ENCODE measurements at regions not wholly inside any gene's neighbourhood (a gene's known extent, or its start where the extent isn't known, plus 50 kb on each side); places are given as distances from the start of the nearest gene placed in this dataset.

DNA sequence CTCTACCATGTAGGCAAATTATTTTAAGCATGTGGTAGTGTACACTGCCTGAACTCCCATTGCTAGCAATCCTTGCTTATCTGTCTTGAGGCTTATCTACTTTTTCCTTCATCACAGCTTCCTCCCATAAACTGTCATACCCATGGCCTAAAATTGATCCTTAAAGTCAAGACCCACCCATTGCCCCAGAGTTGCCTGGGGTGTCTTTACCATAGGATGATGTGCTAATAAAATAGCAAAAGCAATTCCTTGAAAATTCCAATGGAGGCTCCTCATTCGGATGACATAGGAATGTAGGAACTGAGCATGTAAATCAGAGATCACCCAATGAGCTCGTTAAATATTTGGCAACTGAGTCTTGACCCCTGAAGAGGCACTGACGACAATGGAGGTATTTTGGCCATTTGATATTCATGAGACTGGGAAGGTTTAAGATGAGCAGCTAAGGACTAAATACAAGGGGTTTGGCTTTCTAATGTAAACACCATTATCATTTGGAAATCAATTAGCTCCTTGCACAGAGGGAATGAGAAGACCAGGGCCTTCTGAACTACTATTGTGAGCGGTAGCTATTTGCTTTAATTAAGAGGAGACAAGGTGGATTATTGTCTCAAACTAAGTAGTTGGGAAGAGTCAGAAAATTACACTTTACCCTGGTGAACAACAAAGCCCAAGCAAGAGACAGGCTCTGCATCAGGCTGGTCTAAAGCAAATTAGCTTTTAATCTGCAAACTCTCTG is 234.9 kb downstream of the GATA3 start:
- Mint-ChIP-seq H3K4me1 (no peaks in the 10 kb centered on the region), H3K27ac (no peak overlapping the region), H3K36me3 (no peaks in the 10 kb centered on the region), H3K4me3 (no peak overlapping the region), H3K9me3 (no peaks in the 10 kb centered on the region), H3K27me3 (peaks cover 17% of the 10 kb centered on the region)
- CTCF ChIA-PET = interaction anchor here (1.7 kb wide), 1 partner anchor 10 kb away, joined by 5 read pairs; no protein-coding TSS in a partner anchor
- no peak for DNase-seq

DNA sequence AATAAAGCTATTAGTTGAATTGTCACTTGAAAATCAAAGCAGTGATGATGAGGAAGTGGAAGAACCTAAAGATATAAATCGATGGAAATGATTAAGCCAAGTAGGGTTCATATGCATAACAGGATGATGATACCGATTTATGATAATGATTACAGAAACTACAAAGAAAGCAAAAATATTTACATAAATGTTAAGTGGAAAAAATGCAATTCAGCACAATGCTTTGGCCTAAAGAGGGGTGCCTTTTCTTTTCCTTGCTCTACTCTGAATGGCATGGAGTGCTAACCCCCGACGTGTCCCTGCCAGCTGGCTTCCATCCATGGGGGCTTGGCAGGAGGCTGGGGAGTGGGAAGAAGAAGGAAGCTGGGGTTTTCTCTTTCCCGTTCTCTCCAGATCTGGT is 240.3 kb downstream of the GATA3 start:
- CTCF ChIA-PET = no interaction called here

DNA sequence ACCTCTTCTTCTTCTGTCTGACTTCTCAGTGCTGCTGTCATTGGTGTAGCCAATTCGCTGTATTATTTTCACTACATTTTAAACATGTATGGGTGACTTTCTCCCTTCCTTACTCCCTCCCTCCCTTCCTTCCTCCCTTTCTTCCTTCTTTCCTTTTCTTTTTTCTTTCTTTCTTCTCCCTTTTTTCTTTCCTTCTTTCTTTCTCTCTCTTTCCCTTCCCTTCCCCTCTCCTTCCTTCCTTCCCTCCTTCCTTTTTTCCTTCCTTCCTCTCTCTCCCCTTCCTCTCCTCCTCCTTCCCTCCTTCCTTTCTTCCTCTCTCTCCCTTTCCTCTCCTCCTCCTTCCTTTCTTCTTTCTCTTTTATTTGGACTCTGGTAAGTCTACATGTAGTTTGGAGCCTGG is 240.8 kb downstream of the GATA3 start:
- Mint-ChIP-seq H3K36me3 (no peaks in the 10 kb centered on the region), H3K4me3 (no peak overlapping the region), H3K27ac (no peak overlapping the region), H3K4me1 (no peaks in the 10 kb centered on the region), H3K27me3 (peaks cover 53% of the 10 kb centered on the region), H3K9me3 (no peaks in the 10 kb centered on the region)
- no peak for DNase-seq
- CTCF ChIA-PET = no interaction called here

More for the DNA sequence above, 240.3 kb downstream of the GATA3 start:
- no peak overlapping the region for H3K4me3 Mint-ChIP-seq
- H3K27me3 Mint-ChIP-seq = peaks cover 55% of the 10 kb centered on the region
- no peak for DNase-seq
- no peaks in the 10 kb centered on the region for H3K4me1 Mint-ChIP-seq
- no peaks in the 10 kb centered on the region for H3K9me3 Mint-ChIP-seq
- no peak overlapping the region for H3K27ac Mint-ChIP-seq
- no peaks in the 10 kb centered on the region for H3K36me3 Mint-ChIP-seq

DNA sequence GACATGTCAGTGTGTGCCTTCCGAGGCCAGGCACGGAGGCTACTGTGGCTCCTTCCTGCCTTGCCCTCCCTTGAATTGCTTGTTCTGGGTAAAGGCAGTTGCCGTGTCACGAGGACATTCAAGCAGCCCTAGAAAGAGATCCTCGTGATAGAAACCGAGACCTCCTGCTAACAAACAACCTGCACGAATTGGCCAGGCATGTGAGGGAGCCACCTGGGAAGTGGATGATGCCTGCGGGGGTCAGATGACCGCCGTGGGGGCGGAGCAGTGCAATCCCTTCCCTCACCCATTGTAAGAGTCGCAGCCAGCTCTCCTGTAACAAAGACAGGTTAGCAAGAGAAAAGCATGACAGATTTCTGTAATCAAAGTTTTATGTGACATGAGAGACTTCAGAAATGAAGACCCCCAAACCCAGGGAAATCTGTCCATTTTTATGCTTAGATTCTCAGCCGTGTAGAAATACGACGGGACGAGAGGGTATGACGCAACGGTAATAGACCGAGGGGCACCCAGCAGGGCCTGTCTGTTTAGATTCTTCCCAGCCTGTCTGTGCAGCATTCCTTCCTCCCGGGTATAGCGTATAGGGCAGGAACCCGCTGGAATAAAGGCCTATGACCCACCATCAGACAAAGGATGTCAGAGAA is 241.7 kb downstream of the GATA3 start:
- H3K4me1 Mint-ChIP-seq = no peaks in the 10 kb centered on the region
- CTCF ChIA-PET = no interaction called here
- no peak for DNase-seq
- H3K4me3 Mint-ChIP-seq = no peak overlapping the region
- peaks cover 47% of the 10 kb centered on the region for H3K27me3 Mint-ChIP-seq
- no peaks in the 10 kb centered on the region for H3K36me3 Mint-ChIP-seq
- H3K27ac Mint-ChIP-seq = no peak overlapping the region
- no peaks in the 10 kb centered on the region for H3K9me3 Mint-ChIP-seq

DNA sequence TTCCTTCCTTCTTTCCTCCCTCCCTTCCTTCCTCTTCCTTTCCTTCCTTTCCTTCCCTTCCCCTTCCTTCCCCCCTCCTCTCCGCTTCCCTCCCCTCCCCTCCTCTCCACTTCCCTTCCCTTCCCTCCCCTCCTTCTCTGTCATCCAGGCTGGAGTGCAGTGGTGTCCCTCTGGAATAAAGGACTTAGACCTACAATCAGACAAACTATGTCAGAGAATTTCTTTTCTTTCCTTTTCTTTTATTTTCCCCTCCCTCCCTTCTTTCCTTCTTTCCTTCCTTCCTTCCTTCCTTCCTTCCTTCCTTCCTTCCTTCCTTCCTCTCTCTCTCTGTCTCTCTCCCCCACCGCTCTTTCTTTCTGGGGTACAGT is 242.2 kb downstream of the GATA3 start:
- CTCF ChIA-PET = no interaction called here
- no peaks in the 10 kb centered on the region for H3K9me3 Mint-ChIP-seq
- no peak overlapping the region for H3K27ac Mint-ChIP-seq
- DNase-seq = no peak
- no peaks in the 10 kb centered on the region for H3K4me1 Mint-ChIP-seq
- H3K36me3 Mint-ChIP-seq = no peaks in the 10 kb centered on the region
- no peak overlapping the region for H3K4me3 Mint-ChIP-seq
- peaks cover 47% of the 10 kb centered on the region for H3K27me3 Mint-ChIP-seq

DNA sequence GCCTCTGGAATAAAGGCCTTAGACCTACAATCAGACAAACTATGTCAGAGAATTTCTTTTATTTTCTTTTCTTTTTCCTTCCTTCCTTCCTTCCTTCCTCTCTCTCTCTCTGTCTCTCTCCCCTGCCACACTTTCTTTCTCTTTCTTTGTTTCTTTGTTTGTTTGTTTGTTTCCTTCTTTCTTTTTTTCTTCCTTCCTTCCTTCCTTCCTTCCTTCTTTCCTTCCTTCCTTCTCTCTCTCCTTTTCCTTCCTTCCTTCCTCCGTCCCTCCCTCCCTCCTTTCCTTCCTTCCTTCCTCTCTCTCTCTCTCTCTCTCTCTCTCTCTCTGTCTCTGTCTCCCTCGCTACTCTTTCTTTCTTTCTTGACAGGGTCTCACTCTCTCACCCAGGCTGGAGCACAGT is 242.6 kb downstream of the GATA3 start:
- Mint-ChIP-seq H3K27me3 (peaks cover 49% of the 10 kb centered on the region), H3K4me1 (no peaks in the 10 kb centered on the region), H3K9me3 (no peaks in the 10 kb centered on the region), H3K4me3 (no peak overlapping the region), H3K27ac (no peak overlapping the region), H3K36me3 (no peaks in the 10 kb centered on the region)
- CTCF ChIA-PET = no interaction called here
- DNase-seq = no peak

DNA sequence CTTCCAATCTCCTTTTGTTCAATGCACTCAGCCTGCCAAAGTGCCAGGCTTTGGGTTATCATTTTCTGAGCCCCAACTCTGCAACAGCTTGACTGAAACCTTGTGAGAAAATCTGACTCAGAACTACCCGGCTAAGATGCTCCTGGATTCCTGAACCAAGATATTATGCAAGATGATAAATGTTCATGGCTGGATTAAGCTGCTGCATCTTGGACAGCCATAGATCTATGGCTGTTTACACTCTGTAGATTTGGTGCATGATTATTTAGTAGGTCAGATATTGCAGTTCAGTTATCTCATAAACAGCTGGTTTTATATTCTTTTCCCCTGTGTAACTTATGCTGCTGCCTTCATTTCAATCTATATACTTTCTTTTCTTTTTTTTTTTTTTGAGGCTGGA is 243.5 kb downstream of the GATA3 start:
- no peaks in the 10 kb centered on the region for H3K9me3 Mint-ChIP-seq
- H3K4me3 Mint-ChIP-seq = no peak overlapping the region
- no peak overlapping the region for H3K27ac Mint-ChIP-seq
- CTCF ChIA-PET = interaction anchor here (1.0 kb wide), 1 partner anchor 21 kb away, joined by 3 read pairs; no protein-coding TSS in a partner anchor
- no peaks in the 10 kb centered on the region for H3K4me1 Mint-ChIP-seq
- peaks cover 53% of the 10 kb centered on the region for H3K27me3 Mint-ChIP-seq
- DNase-seq = no peak
- H3K36me3 Mint-ChIP-seq = no peaks in the 10 kb centered on the region

DNA sequence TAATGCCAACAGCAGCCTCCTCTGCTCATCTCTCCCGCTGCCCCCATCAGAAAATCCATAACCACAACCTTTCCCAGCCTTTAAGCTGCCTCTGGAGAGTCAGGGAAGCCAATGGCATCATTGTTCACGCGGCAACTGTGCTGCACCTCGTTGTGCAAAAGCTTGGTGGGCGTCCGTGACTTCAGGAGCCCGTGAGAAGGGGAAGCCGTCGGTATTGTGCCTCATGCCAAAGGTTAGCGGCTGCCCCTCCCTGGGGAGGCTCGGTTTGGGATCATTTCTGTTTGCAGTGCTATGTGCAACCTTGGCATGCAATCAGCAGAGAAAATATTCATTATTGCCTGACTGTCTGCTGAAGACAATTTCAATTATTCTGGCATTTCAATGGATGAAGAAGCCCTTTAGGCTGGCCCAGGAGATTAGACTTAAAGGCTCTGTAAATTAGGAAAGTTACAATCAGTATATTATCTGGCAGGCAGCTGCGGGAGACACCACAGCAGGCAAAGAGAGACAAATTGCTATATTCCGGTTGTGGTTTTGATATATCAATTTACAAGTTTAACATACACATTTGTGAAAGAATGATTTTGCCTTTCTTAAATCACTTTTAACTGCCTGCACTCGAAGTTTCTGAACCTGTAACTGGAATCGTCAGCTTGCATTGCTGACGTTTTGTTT is 244.5 kb downstream of the GATA3 start:
- no peak overlapping the region for H3K4me3 Mint-ChIP-seq
- no peaks in the 10 kb centered on the region for H3K4me1 Mint-ChIP-seq
- peaks cover 61% of the 10 kb centered on the region for H3K27me3 Mint-ChIP-seq
- no peak overlapping the region for H3K27ac Mint-ChIP-seq
- H3K36me3 Mint-ChIP-seq = no peaks in the 10 kb centered on the region
- no peak for DNase-seq
- no peaks in the 10 kb centered on the region for H3K9me3 Mint-ChIP-seq
- CTCF ChIA-PET = interaction anchor here (1.0 kb wide), 1 partner anchor 20 kb away, joined by 3 read pairs; no protein-coding TSS in a partner anchor

DNA sequence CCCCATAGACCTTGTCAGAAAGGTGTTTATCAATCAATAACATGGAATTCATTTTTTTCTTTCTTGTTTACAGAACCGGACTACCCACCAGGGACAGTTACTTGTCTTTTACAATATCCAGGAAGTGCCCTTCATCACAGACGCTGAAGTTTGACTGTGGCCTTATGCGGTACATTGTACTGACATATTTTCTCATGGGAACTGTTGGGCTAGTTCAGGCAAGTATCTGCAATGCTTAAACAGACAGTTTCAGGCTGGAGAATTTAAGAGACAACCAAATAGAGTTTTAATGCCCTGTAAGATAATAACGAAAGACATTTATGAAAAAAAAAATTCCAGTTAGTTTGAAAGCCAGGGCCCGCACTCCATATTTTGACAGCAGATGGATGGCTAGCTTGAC is 246.4 kb downstream of the GATA3 start:
- DNase-seq = no peak
- Mint-ChIP-seq H3K27ac (no peak overlapping the region), H3K9me3 (no peaks in the 10 kb centered on the region), H3K4me3 (no peak overlapping the region), H3K27me3 (peaks cover 67% of the 10 kb centered on the region), H3K36me3 (no peaks in the 10 kb centered on the region), H3K4me1 (no peaks in the 10 kb centered on the region)
- CTCF ChIA-PET = no interaction called here

DNA sequence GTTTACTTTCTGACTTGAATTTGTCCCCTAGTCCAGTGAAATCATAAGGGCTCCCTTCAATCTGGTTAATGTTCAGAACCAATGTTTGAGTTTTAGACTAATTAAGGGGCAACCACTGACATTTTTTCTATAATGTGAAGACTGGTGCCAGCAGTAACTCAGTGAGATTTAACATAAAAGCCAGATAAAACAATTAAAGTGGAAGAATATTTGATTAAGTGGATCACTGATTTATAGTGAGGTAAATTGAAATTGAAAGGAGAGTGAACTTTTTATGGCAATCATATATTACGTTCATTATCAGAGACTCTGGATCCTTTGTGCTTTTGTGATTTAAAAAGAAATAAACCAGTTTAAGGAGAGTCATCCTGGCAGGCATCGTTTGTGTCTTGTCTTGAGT is 246.8 kb downstream of the GATA3 start:
- Mint-ChIP-seq H3K9me3 (no peaks in the 10 kb centered on the region), H3K27me3 (peaks cover 67% of the 10 kb centered on the region), H3K4me1 (no peaks in the 10 kb centered on the region), H3K4me3 (no peak overlapping the region), H3K36me3 (no peaks in the 10 kb centered on the region), H3K27ac (no peak overlapping the region)
- no peak for DNase-seq
- CTCF ChIA-PET = interaction anchor here (0.8 kb wide), 1 partner anchor 56 kb away, joined by 3 read pairs; no protein-coding TSS in a partner anchor

DNA sequence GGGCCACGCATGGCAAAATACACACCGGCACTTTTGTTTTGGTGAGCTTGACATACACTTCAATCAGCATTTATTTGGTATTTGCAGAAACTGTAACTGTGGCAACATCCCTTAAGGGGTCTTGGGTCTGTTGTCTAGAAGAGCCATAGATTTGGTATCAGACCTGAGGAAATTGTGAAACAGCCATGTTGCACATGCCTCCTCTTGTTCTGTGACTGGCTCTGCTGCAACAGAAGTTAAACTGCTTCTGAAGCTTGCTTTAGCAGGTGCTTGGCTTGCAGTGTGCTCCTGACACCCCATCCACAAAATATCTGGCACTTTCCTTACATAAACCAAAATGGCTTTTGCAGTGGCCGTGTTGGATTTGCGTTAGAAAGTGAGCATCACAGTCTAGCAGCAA is 247.3 kb downstream of the GATA3 start:
- Mint-ChIP-seq H3K27me3 (peaks cover 68% of the 10 kb centered on the region), H3K9me3 (no peaks in the 10 kb centered on the region), H3K4me3 (no peak overlapping the region), H3K27ac (no peak overlapping the region), H3K36me3 (no peaks in the 10 kb centered on the region), H3K4me1 (peaks cover 1% of the 10 kb centered on the region)
- DNase-seq = no peak
- CTCF ChIA-PET = interaction anchor here (0.8 kb wide), 1 partner anchor 57 kb away, joined by 3 read pairs; no protein-coding TSS in a partner anchor

DNA sequence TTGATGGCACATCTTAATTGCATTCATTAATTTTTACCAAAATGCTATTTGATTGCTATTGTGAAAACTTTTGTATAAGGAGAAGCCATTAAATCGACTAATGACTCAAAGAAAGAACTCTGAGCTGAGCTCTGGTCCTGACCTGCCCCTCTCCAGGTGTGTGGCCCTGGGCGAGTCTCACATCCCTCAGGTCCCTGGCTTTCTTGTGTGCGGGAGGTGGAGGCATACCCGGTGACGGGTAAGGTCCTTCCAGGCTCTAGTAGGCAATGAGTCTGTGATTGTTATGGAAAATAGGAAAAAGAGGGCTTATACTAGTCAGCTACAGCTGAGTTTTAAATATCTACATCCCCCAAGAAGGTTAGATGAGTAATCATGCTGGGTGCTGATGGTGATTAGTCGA is 248.1 kb downstream of the GATA3 start:
- Mint-ChIP-seq H3K9me3 (no peaks in the 10 kb centered on the region), H3K36me3 (no peaks in the 10 kb centered on the region), H3K27ac (no peak overlapping the region), H3K4me1 (peaks cover 3% of the 10 kb centered on the region), H3K4me3 (no peak overlapping the region), H3K27me3 (peaks cover 61% of the 10 kb centered on the region)
- no peak for DNase-seq
- CTCF ChIA-PET = no interaction called here

DNA sequence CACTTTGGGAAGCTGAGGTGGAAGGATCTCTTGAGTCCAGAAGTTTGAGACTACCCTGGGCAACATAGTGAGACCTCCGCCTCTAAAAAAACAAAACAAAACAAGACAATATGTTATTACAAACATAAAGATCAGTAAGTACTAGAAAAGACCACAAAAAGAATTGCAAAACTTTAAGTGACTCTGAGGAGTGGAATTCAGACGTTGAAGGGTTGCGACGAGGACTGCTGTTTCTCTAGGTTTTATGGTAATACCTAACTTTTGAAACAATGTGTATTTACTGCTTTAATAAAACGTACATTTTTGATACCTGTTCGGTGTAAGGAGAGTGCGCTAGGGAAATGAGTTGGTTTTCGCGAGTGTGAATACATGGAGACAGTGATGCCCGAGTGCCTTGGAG is 250.4 kb downstream of the GATA3 start:
- peaks cover 3% of the 10 kb centered on the region for H3K4me1 Mint-ChIP-seq
- no peaks in the 10 kb centered on the region for H3K36me3 Mint-ChIP-seq
- peaks cover 44% of the 10 kb centered on the region for H3K27me3 Mint-ChIP-seq
- no peak overlapping the region for H3K27ac Mint-ChIP-seq
- no peak for DNase-seq
- CTCF ChIA-PET = no interaction called here
- H3K9me3 Mint-ChIP-seq = no peaks in the 10 kb centered on the region
- H3K4me3 Mint-ChIP-seq = no peak overlapping the region

DNA sequence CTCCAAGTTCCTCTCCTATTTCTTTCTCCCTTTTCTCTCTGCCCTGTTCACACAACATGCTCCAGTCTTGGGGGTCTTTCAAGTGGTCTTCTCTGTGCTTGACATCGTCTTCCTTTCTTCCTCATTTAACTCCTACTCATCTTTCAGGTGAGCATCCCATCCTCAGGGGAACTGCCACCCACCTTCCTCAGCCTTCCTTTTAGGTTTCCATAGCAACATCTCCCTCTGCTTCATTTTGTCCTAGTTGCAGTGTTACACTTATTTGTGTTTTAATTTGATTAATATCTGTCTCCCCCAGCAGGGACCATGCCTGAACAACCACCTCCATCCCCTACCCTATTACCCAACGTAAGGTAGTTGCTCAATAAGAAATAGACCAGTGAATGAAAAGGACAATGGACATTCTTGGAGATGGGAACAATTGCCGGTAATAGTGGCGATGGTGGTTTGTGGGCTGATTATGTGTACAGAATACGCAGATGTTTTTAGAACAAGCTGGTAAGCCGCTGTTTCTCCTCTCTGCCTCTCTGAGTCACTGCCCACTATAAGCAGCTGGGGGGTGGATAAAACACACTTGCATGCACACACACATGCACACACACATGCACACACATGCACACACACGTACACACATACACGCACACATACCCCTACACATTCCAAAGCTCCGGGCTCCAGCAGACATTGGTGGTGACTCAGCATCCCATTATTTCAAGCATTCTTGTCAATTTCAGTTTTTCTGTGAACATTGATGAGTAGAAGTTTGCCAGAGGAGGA is 251.6 kb downstream of the GATA3 start:
- Mint-ChIP-seq H3K27me3 (peaks cover 44% of the 10 kb centered on the region), H3K4me3 (no peak overlapping the region), H3K9me3 (no peaks in the 10 kb centered on the region), H3K27ac (peak overlapping the region; percentile 1), H3K4me1 (peaks cover 3% of the 10 kb centered on the region), H3K36me3 (no peaks in the 10 kb centered on the region)
- CTCF ChIA-PET = no interaction called here
- no peak for DNase-seq

Measured in activated naive CD4-positive, alpha-beta T cell treated with anti-CD3 and anti-CD28 coated beads, Interleukin-2, amount 10 ng/mL, durations not matched to agents 7 days and 5 days (primary cell).